SU-DHL-6 (cell line): ENCODE measurements at regions not wholly inside any gene's neighbourhood (a gene's known extent, or its start where the extent isn't known, plus 50 kb on each side); places are given as distances from the start of the nearest gene placed in this dataset.

Source experiments
- H2AFZ ChIP-seq: fragments of 200-600 bp; sonication (generic); 2 replicates; pipeline ENCODE4 v1.6.1; 2014; ENCODE audit warnings: low read depth, mild to moderate bottlenecking, moderate library complexity, mixed read lengths, antibody characterized with exemption, low read length; ENCODE audit not compliant: severe bottlenecking
- H3F3A ChIP-seq: fragments of 200-600 bp; shearing (Covaris generic); 2 replicates; pipeline ENCODE4 v1.6.0; 2016; ENCODE audit warnings: antibody characterized with exemption, mild to moderate bottlenecking; ENCODE audit not compliant: insufficient read depth
- H3K27ac ChIP-seq: fragments of 200-600 bp; sonication (generic); 2 replicates; pipeline ENCODE4 v1.5.1; 2016; ENCODE audit warnings: low read depth, mild to moderate bottlenecking, low read length, moderate library complexity, mixed read lengths
- H3K27me3 ChIP-seq: fragments of 200-600 bp; sonication (generic), shearing (Covaris generic); 2 replicates; pipeline ENCODE4 v1.6.0; 2014; ENCODE audit warnings: mild to moderate bottlenecking, low read length
- H3K36me3 ChIP-seq: fragments of 200-600 bp; sonication (generic); 2 replicates; pipeline ENCODE4 v1.6.1; 2014; ENCODE audit warnings: mild to moderate bottlenecking, low read length, mixed read lengths
- H3K4me2 ChIP-seq: fragments of 300-600, 200-600 bp; shearing (Covaris generic), sonication (generic); 2 replicates; pipeline ENCODE4 v1.6.0; 2014; ENCODE audit warnings: low read length, low read depth, mild to moderate bottlenecking; ENCODE audit not compliant: poor library complexity, severe bottlenecking
- H3K4me3 ChIP-seq: fragments of 200-600 bp; sonication (generic); 2 replicates; pipeline ENCODE4 v1.5.1; 2014; ENCODE audit warnings: antibody characterized with exemption, low read length, mild to moderate bottlenecking, mixed read lengths; ENCODE audit not compliant: insufficient read depth, poor library complexity, severe bottlenecking
- H3K79me2 ChIP-seq: fragments of 200-600 bp; sonication (generic); 2 replicates; pipeline ENCODE4 v1.6.1; 2014; ENCODE audit warnings: mild to moderate bottlenecking, low read length, moderate library complexity; ENCODE audit not compliant: insufficient read depth
- H3K9ac ChIP-seq: fragments of 200-600 bp; sonication (generic); 2 replicates; pipeline ENCODE4 v1.7.0; 2014; ENCODE audit warnings: mild to moderate bottlenecking, low read length
- H3K9me2 ChIP-seq: fragments of 200-600 bp; sonication (generic); replicated peaks from 2 replicates; pipeline ENCODE4 v1.6.1; 2014; ENCODE audit warnings: low read length; ENCODE audit not compliant: insufficient read depth
- H3K9me3 ChIP-seq: fragments of 200-600 bp; sonication (generic); 2 replicates; pipeline ENCODE4 v1.6.1; 2014; ENCODE audit warnings: low read length, mixed read lengths; ENCODE audit not compliant: insufficient read depth
- H4K20me1 ChIP-seq: fragments of 200-600 bp; sonication (generic); 2 replicates; pipeline ENCODE4 v1.6.1; 2014; ENCODE audit warnings: low read depth, mild to moderate bottlenecking, antibody characterized with exemption, low read length, moderate library complexity, mixed read lengths
- EZH2phosphoT487 ChIP-seq: fragments of 200-600 bp; sonication (generic), shearing (Covaris generic); conservative IDR thresholded peaks from 2 replicates; pipeline ENCODE4 v1.6.1; 2018; ENCODE audit warnings: mild to moderate bottlenecking, antibody characterized with exemption, low read length, moderate library complexity, mixed read lengths
- TF ChIP-seq, protein P1 (sequence below): fragments of 200-600 bp; sonication (generic); IDR thresholded peaks from one replicate; pipeline ENCODE4 v1.5.1; 2017; ENCODE audit warnings: antibody characterized with exemption, mild to moderate bottlenecking, low read length, moderate library complexity; ENCODE audit not compliant: insufficient read depth, poor library complexity, severe bottlenecking

DNA sequence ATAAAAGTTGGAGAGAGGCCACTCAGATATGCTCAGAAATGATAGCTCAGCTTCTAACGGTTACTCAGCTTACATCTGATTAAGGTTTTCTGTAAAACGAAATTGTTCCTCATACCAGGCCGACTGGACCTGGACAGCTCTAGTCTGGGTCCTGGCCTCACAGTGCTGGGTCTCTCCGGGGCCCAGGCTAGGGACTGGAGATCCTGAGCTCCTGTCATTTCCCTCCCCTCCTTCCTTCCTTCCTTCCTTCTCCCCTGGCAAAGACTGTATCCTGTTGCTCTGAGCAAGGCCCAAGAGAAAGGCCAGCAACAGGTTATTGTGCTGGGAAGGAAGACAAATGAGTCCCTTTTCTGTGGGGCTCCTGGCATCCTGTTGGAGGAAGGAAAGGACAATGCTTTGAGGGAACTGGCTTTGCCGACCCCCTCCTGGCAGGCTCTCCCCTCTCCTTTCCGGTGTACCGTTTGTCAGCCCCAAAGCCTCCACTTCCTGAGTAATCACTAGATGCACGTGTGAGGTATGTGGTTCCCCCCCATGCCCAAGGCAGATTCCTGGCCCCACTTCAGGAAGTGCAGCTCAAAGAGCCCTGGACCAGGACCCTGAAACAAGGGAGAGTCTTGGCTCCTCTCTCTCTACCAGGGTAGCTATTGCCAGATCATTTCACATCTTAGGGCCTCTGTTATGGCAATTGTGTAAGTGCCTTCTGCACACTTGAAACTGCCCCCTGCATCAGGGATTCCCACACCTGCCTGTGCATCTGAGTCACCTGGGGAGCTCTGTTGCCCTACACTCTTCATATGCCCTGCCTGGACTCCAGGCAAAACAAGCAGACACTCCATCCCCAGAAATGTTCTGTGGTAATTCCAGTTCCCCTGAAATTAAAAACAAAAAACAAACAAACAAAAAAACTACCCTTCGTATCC is 212.7 kb upstream of the FGGY start:
- no peaks in the 10 kb centered on the region for H3K36me3 ChIP-seq
- H4K20me1 ChIP-seq, result no peaks in the 10 kb centered on the region
- no peak overlapping the region for H2AFZ ChIP-seq
- no peak overlapping the region for H3K4me2 ChIP-seq
- no peaks in the 10 kb centered on the region for H3K79me2 ChIP-seq
- H3F3A ChIP-seq, result no peaks in the 10 kb centered on the region
- no peaks in the 10 kb centered on the region for H3K27me3 ChIP-seq
- H3K9me3 ChIP-seq, result no peaks in the 10 kb centered on the region
- no peak overlapping the region for H3K9ac ChIP-seq
- TF ChIP-seq, protein P1, sequence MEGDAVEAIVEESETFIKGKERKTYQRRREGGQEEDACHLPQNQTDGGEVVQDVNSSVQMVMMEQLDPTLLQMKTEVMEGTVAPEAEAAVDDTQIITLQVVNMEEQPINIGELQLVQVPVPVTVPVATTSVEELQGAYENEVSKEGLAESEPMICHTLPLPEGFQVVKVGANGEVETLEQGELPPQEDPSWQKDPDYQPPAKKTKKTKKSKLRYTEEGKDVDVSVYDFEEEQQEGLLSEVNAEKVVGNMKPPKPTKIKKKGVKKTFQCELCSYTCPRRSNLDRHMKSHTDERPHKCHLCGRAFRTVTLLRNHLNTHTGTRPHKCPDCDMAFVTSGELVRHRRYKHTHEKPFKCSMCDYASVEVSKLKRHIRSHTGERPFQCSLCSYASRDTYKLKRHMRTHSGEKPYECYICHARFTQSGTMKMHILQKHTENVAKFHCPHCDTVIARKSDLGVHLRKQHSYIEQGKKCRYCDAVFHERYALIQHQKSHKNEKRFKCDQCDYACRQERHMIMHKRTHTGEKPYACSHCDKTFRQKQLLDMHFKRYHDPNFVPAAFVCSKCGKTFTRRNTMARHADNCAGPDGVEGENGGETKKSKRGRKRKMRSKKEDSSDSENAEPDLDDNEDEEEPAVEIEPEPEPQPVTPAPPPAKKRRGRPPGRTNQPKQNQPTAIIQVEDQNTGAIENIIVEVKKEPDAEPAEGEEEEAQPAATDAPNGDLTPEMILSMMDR, result no peak
- no peak for TF ChIP-seq EZH2phosphoT487
- no peak overlapping the region for H3K27ac ChIP-seq
- H3K4me3 ChIP-seq, result no peak overlapping the region
- H3K9me2 ChIP-seq, result no peaks in the 10 kb centered on the region

DNA sequence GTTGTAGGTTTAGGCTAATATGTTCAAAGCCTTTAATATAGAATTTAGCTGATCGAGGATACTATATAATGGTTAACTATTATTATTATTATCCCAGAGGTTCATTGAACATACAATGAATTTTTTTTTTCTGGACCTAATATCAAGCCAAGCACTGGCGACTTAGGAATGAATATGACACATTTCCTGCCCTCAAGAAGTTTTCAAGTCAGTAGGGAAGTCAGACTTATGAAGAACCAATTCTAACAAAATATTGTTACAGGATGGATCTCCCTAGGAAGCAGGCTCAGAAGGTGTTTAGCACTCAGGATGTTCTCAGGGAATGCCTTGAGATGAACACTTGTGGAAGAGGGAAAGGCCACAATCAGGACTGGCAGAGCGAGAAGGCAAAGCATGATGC is 211.8 kb upstream of the FGGY start:
- Histone ChIP-seq H3K9ac (no peak overlapping the region), H3K27ac (no peak overlapping the region), H3K27me3 (no peaks in the 10 kb centered on the region), H3K4me2 (no peak overlapping the region), H3K4me3 (no peak overlapping the region), H3K36me3 (no peaks in the 10 kb centered on the region), H3K9me3 (no peaks in the 10 kb centered on the region), H4K20me1 (no peaks in the 10 kb centered on the region), H3K9me2 (no peaks in the 10 kb centered on the region), H3K79me2 (no peaks in the 10 kb centered on the region), H3F3A (no peaks in the 10 kb centered on the region), H2AFZ (no peak overlapping the region)
- TF ChIP-seq, protein P1, result no peak
- TF ChIP-seq EZH2phosphoT487, result no peak

DNA sequence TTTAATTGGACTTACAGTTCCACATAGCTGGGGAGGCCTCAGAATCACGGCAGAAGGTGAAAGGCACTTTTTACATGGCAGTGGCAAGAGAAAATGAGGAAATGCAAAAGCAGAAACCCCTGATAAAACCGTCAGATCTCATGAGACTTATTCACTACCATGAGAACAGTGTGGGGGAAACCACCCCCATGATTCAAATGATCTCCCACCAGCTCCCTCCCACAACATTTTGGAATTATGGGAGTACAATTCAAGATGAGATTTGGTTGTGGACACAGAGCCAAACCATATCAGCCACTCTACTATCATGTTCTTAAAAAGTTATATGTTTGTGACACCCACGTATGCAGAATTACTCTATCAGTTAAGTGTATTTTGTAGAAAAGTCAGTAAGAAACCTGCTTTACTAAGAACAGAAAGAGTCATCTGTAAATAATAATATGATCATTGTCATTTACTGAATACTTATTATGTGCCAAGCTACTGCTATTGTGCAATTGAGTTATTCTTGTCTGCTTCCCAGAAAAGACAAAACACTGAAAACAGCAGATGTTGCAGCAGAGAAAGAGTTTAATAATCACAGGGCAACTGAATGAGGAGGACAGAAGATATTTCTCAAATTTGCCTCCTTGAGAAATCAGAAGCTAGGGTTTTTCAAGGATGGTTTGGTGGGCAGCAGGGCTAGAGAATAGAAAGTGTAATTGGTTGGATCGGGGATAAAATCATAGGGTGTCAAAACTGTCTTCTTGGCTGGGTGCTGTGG is 207.7 kb upstream of the FGGY start:
- no peaks in the 10 kb centered on the region for H3F3A ChIP-seq
- H3K9me3 ChIP-seq, result no peaks in the 10 kb centered on the region
- no peaks in the 10 kb centered on the region for H4K20me1 ChIP-seq
- no peaks in the 10 kb centered on the region for H3K79me2 ChIP-seq
- TF ChIP-seq, protein P1, result no peak
- H3K9ac ChIP-seq, result no peak overlapping the region
- no peak overlapping the region for H2AFZ ChIP-seq
- H3K27me3 ChIP-seq, result no peaks in the 10 kb centered on the region
- no peaks in the 10 kb centered on the region for H3K36me3 ChIP-seq
- H3K4me3 ChIP-seq, result no peak overlapping the region
- no peak overlapping the region for H3K27ac ChIP-seq
- H3K9me2 ChIP-seq, result no peaks in the 10 kb centered on the region
- no peak overlapping the region for H3K4me2 ChIP-seq
